Skeletal muscle tissue (tissue), 3 donors: ENCODE measurements at regions not wholly inside any gene's neighbourhood (a gene's known extent, or its start where the extent isn't known, plus 50 kb on each side); places are given as distances from the start of the nearest gene placed in this dataset.

Source experiments
- H3K27ac ChIP-seq: one replicate; pipeline ENCODE4 v1.7.0; 2013; ENCODE audit warnings: mild to moderate bottlenecking, low read depth, low read length, inconsistent platforms
- H3K27me3 ChIP-seq, 3 donors: one replicate each; pipeline ENCODE4 v1.7.0; 2013; ENCODE audit warnings: low read length in 3 of 3; ENCODE audit not compliant: control insufficient read depth in 3 of 3, insufficient read depth in 3 of 3
- H3K36me3 ChIP-seq, 3 donors: one replicate each; pipeline ENCODE4 v1.7.0; 2013; ENCODE audit warnings: low read length in 3 of 3; ENCODE audit not compliant: control insufficient read depth in 3 of 3, insufficient read depth in 3 of 3
- H3K4me1 ChIP-seq, 3 donors: one replicate each; pipeline ENCODE4 v1.7.0; 2013; ENCODE audit warnings: low read length in 3 of 3, mild to moderate bottlenecking in 3 of 3; ENCODE audit not compliant: control insufficient read depth in 3 of 3, insufficient read depth in 3 of 3
- H3K4me3 ChIP-seq, 3 donors: one replicate each; pipeline ENCODE4 v1.7.0; 2013; ENCODE audit warnings: low read length in 3 of 3
- H3K9ac ChIP-seq, 3 donors: one replicate each; pipeline ENCODE4 v1.7.0; 2013; ENCODE audit warnings: low read length in 3 of 3, mild to moderate bottlenecking in 3 of 3, moderate library complexity in 2 of 3, low read depth in 1 of 3
- H3K9me3 ChIP-seq, 3 donors: one replicate each; pipeline ENCODE4 v1.7.0; 2013; ENCODE audit warnings: low read length in 3 of 3; ENCODE audit not compliant: control insufficient read depth in 3 of 3
- donor health status: Osteomylitis.

DNA sequence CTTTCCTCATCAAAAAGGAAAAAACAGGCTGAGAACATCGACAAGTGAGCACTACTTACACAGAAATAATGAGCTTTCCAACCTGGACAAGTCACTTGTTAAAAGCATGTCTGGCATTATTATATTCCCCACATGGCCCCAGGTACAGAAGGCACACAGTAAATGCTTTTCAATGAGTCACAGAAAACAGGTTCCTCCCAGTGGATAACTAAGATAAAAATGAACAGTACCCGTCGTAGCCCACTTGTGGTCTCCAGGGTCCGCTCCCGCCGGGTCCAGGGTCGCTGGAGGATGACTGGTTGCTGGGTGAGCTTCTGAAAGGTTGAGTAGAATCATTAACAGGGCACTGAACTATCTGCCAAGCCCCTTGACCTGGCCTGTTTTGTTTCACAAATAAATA, 186.6 kb downstream of the SIPA1L2 start:
- no peaks in the 10 kb centered on the region for H3K9me3 ChIP-seq
- no peak overlapping the region for H3K4me3 ChIP-seq
- H3K27ac ChIP-seq = no peak overlapping the region
- no peak overlapping the region for H3K9ac ChIP-seq
- H3K4me1 ChIP-seq = peaks cover 0 to 3% (median 0%) of the 10 kb centered on the region in 3 donors
- peaks cover 6 to 32% (median 21%) of the 10 kb centered on the region in 3 donors for H3K36me3 ChIP-seq
- no peaks in the 10 kb centered on the region for H3K27me3 ChIP-seq

DNA sequence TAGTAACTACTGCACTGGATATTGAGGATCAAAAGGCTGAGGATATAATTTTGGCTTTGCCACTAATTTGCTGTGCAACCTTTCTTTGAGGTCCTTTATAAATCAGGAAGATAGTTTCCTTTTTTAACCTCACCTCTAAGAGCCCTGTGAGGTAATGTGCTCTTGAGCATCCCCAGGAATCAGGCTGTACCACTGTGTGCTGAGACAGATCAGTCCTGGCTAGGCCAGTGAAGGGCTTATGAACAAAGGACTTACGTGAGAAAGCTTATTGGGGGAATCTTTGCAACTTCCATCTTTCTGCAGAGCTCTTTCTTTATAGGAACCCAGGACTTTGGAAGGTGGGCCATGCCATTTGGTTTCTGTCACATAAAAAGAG, 188.9 kb downstream of the SIPA1L2 start:
- Histone ChIP-seq H3K27ac (no peak overlapping the region), H3K9me3 (no peaks in the 10 kb centered on the region), H3K27me3 (no peaks in the 10 kb centered on the region), H3K36me3 (peaks cover 9 to 45% (median 24%) of the 10 kb centered on the region in 3 donors), H3K4me3 (no peak overlapping the region), H3K9ac (no peak overlapping the region), H3K4me1 (no peaks in the 10 kb centered on the region)

DNA sequence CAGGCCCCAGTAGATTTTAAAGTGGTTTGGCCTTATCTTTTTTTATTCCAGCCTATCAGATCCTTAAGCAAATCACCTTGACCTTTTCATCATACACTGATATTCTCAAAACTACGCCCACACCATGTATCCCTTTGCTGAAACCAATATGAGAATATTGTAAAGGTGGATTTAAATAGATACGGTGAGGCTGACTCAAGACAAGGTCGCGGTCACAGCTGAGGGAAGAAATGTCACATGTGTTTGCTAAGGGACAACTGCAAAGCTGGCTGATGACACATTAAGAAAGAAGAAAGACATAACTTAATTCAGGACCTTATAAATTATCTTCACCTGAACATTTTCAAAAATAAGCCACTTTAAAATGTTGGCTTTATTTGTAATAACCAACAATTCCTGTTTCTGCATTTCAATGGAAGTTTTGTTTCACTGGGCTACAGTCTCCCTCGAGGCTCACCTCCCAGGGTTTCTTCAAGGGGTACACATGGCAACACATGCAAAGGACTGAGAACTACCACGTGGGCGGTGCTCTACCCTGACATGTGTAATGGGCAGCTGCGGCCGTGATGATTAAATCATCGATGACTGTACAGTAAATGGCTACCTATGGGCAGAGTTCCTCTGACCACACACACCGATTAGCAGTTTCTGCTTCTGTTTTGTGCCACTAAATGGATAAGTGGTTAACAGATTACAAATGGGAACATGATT, 189.5 kb downstream of the SIPA1L2 start:
- Histone ChIP-seq H3K4me1 (peaks cover 0 to 3% (median 0%) of the 10 kb centered on the region in 3 donors), H3K27me3 (no peaks in the 10 kb centered on the region), H3K9ac (no peak overlapping the region), H3K4me3 (no peak overlapping the region), H3K27ac (no peak overlapping the region), H3K36me3 (peaks cover 9 to 45% (median 24%) of the 10 kb centered on the region in 3 donors), H3K9me3 (no peaks in the 10 kb centered on the region)

DNA sequence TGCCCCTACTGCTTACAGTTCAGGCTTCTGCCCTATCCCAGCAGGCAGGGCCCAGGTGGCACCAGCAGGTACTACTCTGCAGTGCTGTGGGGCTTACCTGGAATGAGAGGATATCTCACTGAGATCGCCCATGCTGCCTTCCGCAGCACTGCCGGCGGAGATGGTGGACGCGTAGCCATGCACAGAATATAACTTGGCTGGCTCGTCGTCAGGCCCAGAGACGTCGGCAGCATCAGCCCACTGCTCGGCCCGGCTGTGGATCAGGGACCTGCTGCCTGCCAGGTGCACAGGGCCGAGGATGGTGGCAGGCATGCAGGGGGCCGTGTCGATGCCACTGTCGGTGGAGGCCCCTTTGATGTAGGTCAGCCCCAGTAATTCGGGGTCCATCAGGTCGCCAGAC, 190.9 kb downstream of the SIPA1L2 start:
- Histone ChIP-seq H3K9me3 (no peaks in the 10 kb centered on the region), H3K36me3 (peaks cover 9 to 45% (median 29%) of the 10 kb centered on the region in 3 donors), H3K27ac (no peak overlapping the region), H3K9ac (no peak overlapping the region), H3K27me3 (no peaks in the 10 kb centered on the region), H3K4me3 (no peak overlapping the region), H3K4me1 (peaks cover 0 to 3% (median 0%) of the 10 kb centered on the region in 3 donors)

- H3K9me3 ChIP-seq = no peaks in the 10 kb centered on the region
- no peak overlapping the region for H3K4me3 ChIP-seq
- no peak overlapping the region for H3K9ac ChIP-seq
- peaks cover 9 to 45% (median 29%) of the 10 kb centered on the region in 3 donors for H3K36me3 ChIP-seq
- no peak overlapping the region for H3K27ac ChIP-seq
- peaks cover 0 to 3% (median 0%) of the 10 kb centered on the region in 3 donors for H3K4me1 ChIP-seq
- H3K27me3 ChIP-seq = no peaks in the 10 kb centered on the region
These were observed 191.5 kb downstream of the SIPA1L2 start for GRCh38 chr1:232438476-232438875.

GRCh38 chr1:232437510-232437909, 192.4 kb downstream of the SIPA1L2 start:
- no peaks in the 10 kb centered on the region for H3K27me3 ChIP-seq
- peaks cover 4 to 39% (median 29%) of the 10 kb centered on the region in 3 donors for H3K36me3 ChIP-seq
- no peak overlapping the region for H3K4me3 ChIP-seq
- H3K9me3 ChIP-seq = no peaks in the 10 kb centered on the region
- peaks cover 0 to 3% (median 0%) of the 10 kb centered on the region in 3 donors for H3K4me1 ChIP-seq
- H3K27ac ChIP-seq = no peak overlapping the region
- no peak overlapping the region for H3K9ac ChIP-seq

- H3K4me1 ChIP-seq = peaks cover 8 to 9% (median 9%) of the 10 kb centered on the region in 3 donors
- H3K9me3 ChIP-seq = no peaks in the 10 kb centered on the region
- peak overlapping the region in 1 of 3 donors; percentile 7 for H3K9ac ChIP-seq
- no peak overlapping the region for H3K4me3 ChIP-seq
- no peaks in the 10 kb centered on the region for H3K27me3 ChIP-seq
- H3K36me3 ChIP-seq = peaks cover 4 to 28% (median 23%) of the 10 kb centered on the region in 3 donors
- no peak overlapping the region for H3K27ac ChIP-seq
These were observed 194.2 kb downstream of the SIPA1L2 start for GRCh38 chr1:232435729-232436128.

GRCh38 chr1:232432313-232432712, 197.6 kb downstream of the SIPA1L2 start:
- no peak overlapping the region for H3K27ac ChIP-seq
- H3K4me1 ChIP-seq = peaks cover 20 to 33% (median 24%) of the 10 kb centered on the region in 3 donors
- H3K4me3 ChIP-seq = no peak overlapping the region
- no peak overlapping the region for H3K9ac ChIP-seq
- H3K36me3 ChIP-seq = peaks cover 0 to 5% (median 4%) of the 10 kb centered on the region in 3 donors
- no peaks in the 10 kb centered on the region for H3K9me3 ChIP-seq
- no peaks in the 10 kb centered on the region for H3K27me3 ChIP-seq

- peaks cover 0 to 5% (median 4%) of the 10 kb centered on the region in 3 donors for H3K36me3 ChIP-seq
- no peak overlapping the region for H3K9ac ChIP-seq
- peaks cover 20 to 33% (median 24%) of the 10 kb centered on the region in 3 donors for H3K4me1 ChIP-seq
- H3K4me3 ChIP-seq = no peak overlapping the region
- no peaks in the 10 kb centered on the region for H3K27me3 ChIP-seq
- H3K9me3 ChIP-seq = no peaks in the 10 kb centered on the region
- H3K27ac ChIP-seq = no peak overlapping the region
These were observed 198.2 kb downstream of the SIPA1L2 start for GRCh38 chr1:232431748-232432147.

DNA sequence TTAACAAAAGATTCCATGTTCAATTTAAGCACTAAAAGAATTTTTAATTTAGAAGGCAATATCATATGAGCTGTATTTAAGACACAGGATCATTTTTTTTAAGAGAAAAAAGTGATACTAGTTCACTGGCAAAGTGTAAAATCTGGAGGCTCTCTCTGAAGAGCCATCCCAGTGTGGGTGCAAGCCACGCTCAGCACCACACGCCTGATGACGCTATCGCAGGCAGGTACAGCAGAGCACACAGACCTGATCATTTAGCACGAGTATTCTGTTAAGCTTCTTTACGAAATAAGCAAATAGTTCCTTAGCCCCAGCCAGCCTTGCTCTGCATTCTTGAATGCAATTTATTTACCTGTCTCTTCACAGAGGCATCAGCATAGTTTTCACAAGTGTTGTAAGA, 198.6 kb downstream of the SIPA1L2 start:
- no peak overlapping the region for H3K9ac ChIP-seq
- no peaks in the 10 kb centered on the region for H3K9me3 ChIP-seq
- H3K4me1 ChIP-seq = peaks cover 20 to 33% (median 24%) of the 10 kb centered on the region in 3 donors
- H3K27ac ChIP-seq = no peak overlapping the region
- no peaks in the 10 kb centered on the region for H3K27me3 ChIP-seq
- no peak overlapping the region for H3K4me3 ChIP-seq
- peaks cover 0 to 5% (median 1%) of the 10 kb centered on the region in 3 donors for H3K36me3 ChIP-seq
